Trophoblast cell (in vitro differentiated cells and primary cell): ENCODE measurements at regions not wholly inside any gene's neighbourhood (a gene's known extent, or its start where the extent isn't known, plus 50 kb on each side); places are given as distances from the start of the nearest gene placed in this dataset.

Experiments
- DNase-seq, 2 donors: peaks; one replicate each; pipeline ENCODE4 v3.0.0-alpha.2; 2016
- H2AFZ ChIP-seq: 2 replicates; pipeline ENCODE4 v1.6.1; 2013; ENCODE audit warnings: low read length, moderate library complexity, mild to moderate bottlenecking; ENCODE audit not compliant: insufficient read depth, poor library complexity
- H2AK5ac ChIP-seq: 2 replicates; pipeline ENCODE4 v1.6.1; 2013; ENCODE audit warnings: mild to moderate bottlenecking, low read length
- H2BK120ac ChIP-seq: 2 replicates; pipeline ENCODE4 v1.6.1; 2013; ENCODE audit warnings: low read length, mild to moderate bottlenecking, moderate library complexity; ENCODE audit not compliant: insufficient read depth, poor library complexity
- H2BK12ac ChIP-seq: 2 replicates; pipeline ENCODE4 v1.6.1; 2013; ENCODE audit warnings: mild to moderate bottlenecking, low read length, moderate library complexity
- H2BK5ac ChIP-seq: 2 replicates; pipeline ENCODE4 v1.6.1; 2013; ENCODE audit warnings: low read length, low read depth, moderate library complexity, mild to moderate bottlenecking; ENCODE audit not compliant: poor library complexity
- H3K14ac ChIP-seq: 2 replicates; pipeline ENCODE4 v1.6.1; 2013; ENCODE audit warnings: mild to moderate bottlenecking, low read length
- H3K18ac ChIP-seq: 2 replicates; pipeline ENCODE4 v1.6.1; 2013; ENCODE audit warnings: mild to moderate bottlenecking, low read length
- H3K23ac ChIP-seq: 2 replicates; pipeline ENCODE4 v1.6.1; 2013; ENCODE audit warnings: low read length
- H3K27ac ChIP-seq: 2 replicates; pipeline ENCODE4 v1.5.1; 2013; ENCODE audit warnings: low read depth, mild to moderate bottlenecking, inconsistent platforms, low read length, moderate library complexity
- H3K27me3 ChIP-seq: 2 replicates; pipeline ENCODE4 v1.6.1; 2013; ENCODE audit warnings: inconsistent platforms, mild to moderate bottlenecking, low read length, moderate library complexity; ENCODE audit not compliant: insufficient read depth
- H3K36me3 ChIP-seq, 2 experiments: 1 replicate in 1 of 2; 2 replicates in 1 of 2; pipeline ENCODE4 v1.6.1; 2013; ENCODE audit warnings: low read length in 2 of 2, mild to moderate bottlenecking in 2 of 2, moderate library complexity in 1 of 2; ENCODE audit not compliant: insufficient read depth in 2 of 2, control insufficient read depth in 1 of 2
- H3K4ac ChIP-seq: 2 replicates; pipeline ENCODE4 v1.6.1; 2013; ENCODE audit warnings: low read depth, mild to moderate bottlenecking, low read length, moderate library complexity
- H3K4me1 ChIP-seq, 2 experiments: 1 replicate in 1 of 2; 2 replicates in 1 of 2; pipeline ENCODE4 v1.6.1; 2013; ENCODE audit warnings: low read length in 2 of 2, mild to moderate bottlenecking in 2 of 2, moderate library complexity in 1 of 2; ENCODE audit not compliant: insufficient read depth in 2 of 2, control insufficient read depth in 1 of 2
- H3K4me2 ChIP-seq: 2 replicates; pipeline ENCODE4 v1.6.1; 2013; ENCODE audit warnings: inconsistent platforms, mild to moderate bottlenecking, low read length, moderate library complexity
- H3K4me3 ChIP-seq: 2 replicates; pipeline ENCODE4 v1.5.1; 2013; ENCODE audit warnings: mild to moderate bottlenecking, low read depth, low read length, inconsistent platforms
- H3K79me1 ChIP-seq: one replicate; pipeline ENCODE4 v1.6.1; 2013; ENCODE audit warnings: low read length
- H3K79me2 ChIP-seq: 2 replicates; pipeline ENCODE4 v1.6.1; 2013; ENCODE audit warnings: low read length, mild to moderate bottlenecking; ENCODE audit not compliant: control insufficient read depth, insufficient read depth, poor library complexity
- H3K9ac ChIP-seq: 2 replicates; pipeline ENCODE4 v1.6.1; 2013; ENCODE audit warnings: mild to moderate bottlenecking, low read length
- H3K9me3 ChIP-seq: 2 replicates; pipeline ENCODE4 v1.6.1; 2013; ENCODE audit warnings: low read depth, mild to moderate bottlenecking, control low read depth, inconsistent platforms, low read length; ENCODE audit not compliant: insufficient read depth
- H4K12ac ChIP-seq: 2 replicates; pipeline ENCODE4 v1.6.1; 2013; ENCODE audit warnings: low read depth, mild to moderate bottlenecking, low read length, moderate library complexity
- H4K8ac ChIP-seq: 2 replicates; pipeline ENCODE4 v1.6.1; 2013; ENCODE audit warnings: low read depth, mild to moderate bottlenecking, low read length, moderate library complexity
- H4K91ac ChIP-seq: one replicate; pipeline ENCODE4 v1.6.1; 2013; ENCODE audit warnings: low read depth, mild to moderate bottlenecking, low read length, moderate library complexity
- WGBS: extraction: QIAGEN DNeasy Blood & Tissue Kit; methylation state at CpG from one replicate; pipeline ENCODE4 v1.1.7; 2013; ENCODE audit warnings: missing lambda C conversion rate; ENCODE audit not compliant: insufficient read length, insufficient coverage; ENCODE audit errors: extremely low coverage; 5-methylcytosine and 5-hydroxymethylcytosine counted together

- no peak overlapping the region for H2BK5ac ChIP-seq
Observed at GRCh38 chr16:86117756-86118155, 218.8 kb downstream of the IRF8 start.

GRCh38 chr16:86118467-86119307 lies 219.7 kb downstream of the IRF8 start:
- no peak overlapping the region for H4K8ac ChIP-seq
- H3K14ac ChIP-seq, result no peak overlapping the region
- no peak overlapping the region for H2BK5ac ChIP-seq
- H3K4ac ChIP-seq, result no peak overlapping the region
- H3K9me3 ChIP-seq, result no peaks in the 10 kb centered on the region
- no peak overlapping the region for H2BK120ac ChIP-seq
- WGBS, result no CpG with 5 or more reads among the region's 12 CpGs
- H3K4me2 ChIP-seq, result no peak overlapping the region
- H3K18ac ChIP-seq, result no peak overlapping the region
- H3K27ac ChIP-seq, result no peak overlapping the region
- no peak overlapping the region for H3K4me3 ChIP-seq
- no peak overlapping the region for H3K9ac ChIP-seq
- H3K79me2 ChIP-seq, result no peaks in the 10 kb centered on the region
- no peak overlapping the region for H4K91ac ChIP-seq
- no peak overlapping the region for H3K23ac ChIP-seq
- no peaks in the 10 kb centered on the region for H3K27me3 ChIP-seq
- no peak for DNase-seq
- H3K79me1 ChIP-seq, result no peaks in the 10 kb centered on the region
- H2AK5ac ChIP-seq, result no peak overlapping the region
- H2AFZ ChIP-seq, result no peak overlapping the region
- H4K12ac ChIP-seq, result no peak overlapping the region
- no peak overlapping the region for H2BK12ac ChIP-seq
- no peaks in the 10 kb centered on the region for H3K4me1 ChIP-seq
- H3K36me3 ChIP-seq, result no peaks in the 10 kb centered on the region

More at GRCh38 chr16:86117756-86118155, 218.8 kb downstream of the IRF8 start:
- Histone ChIP-seq H3K9ac (no peak overlapping the region), H2AK5ac (no peak overlapping the region), H2AFZ (no peak overlapping the region), H3K4me3 (no peak overlapping the region), H2BK120ac (no peak overlapping the region), H3K36me3 (no peaks in the 10 kb centered on the region), H3K27ac (no peak overlapping the region), H4K91ac (no peak overlapping the region), H3K23ac (no peak overlapping the region), H3K9me3 (no peaks in the 10 kb centered on the region), H3K18ac (no peak overlapping the region), H3K27me3 (no peaks in the 10 kb centered on the region), H3K4me1 (no peaks in the 10 kb centered on the region), H3K79me1 (no peaks in the 10 kb centered on the region), H4K12ac (no peak overlapping the region), H4K8ac (no peak overlapping the region), H2BK12ac (no peak overlapping the region), H3K79me2 (no peaks in the 10 kb centered on the region), H3K4ac (no peak overlapping the region), H3K14ac (no peak overlapping the region), H3K4me2 (no peak overlapping the region)
- DNase-seq, result no peak
- WGBS, result 100% methylated on average over 3 of the region's 16 CpGs

DNA sequence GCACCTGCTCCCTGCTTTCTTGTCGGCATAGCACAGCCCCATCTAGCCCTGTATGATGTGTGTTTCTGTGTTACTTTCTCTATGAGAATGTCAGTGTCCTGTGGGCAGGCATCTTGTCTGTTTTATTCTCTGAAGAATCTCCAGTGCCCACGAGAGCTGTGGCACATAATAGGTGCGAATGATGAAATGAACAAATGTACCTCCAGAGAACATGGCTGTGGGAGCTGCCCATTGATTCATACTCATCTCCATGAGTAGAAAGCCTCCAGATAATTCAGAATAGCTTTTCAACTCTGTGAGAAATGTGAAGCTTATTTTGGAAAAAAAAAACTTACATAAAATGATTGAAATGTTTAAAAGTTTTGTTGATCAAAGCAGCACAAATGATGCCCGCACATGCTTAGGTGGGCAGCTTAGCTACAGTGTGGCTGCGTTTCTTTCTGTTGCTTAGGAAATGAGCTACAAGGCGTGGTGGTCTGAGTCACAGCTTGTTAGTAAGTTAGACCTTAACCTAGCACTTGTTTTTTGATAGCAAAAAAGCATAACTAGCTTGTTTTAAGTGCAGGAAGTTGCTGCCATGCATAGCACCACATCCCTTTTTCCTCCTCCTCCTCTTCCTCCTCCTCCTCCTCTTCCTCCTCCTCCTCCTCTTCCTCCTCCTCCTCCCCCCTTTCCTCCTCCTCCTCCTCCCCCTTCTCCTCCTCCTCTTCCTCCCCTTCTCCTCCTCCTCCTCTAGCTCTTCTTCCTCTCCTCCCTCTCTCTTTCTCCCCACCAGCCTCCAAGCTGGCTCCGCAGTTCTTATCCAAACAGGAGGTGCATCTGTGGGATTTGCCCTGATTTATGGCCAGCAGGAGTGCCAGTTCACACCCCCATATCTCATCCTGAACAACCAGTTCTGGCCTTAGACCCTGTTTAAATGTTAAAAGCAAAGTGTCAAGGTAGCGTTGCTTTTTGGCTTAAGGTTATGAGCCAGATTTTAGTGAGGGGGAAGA lies 221.5 kb downstream of the IRF8 start:
- Histone ChIP-seq H2BK12ac (no peak overlapping the region), H3K79me2 (no peaks in the 10 kb centered on the region), H3K18ac (no peak overlapping the region), H4K12ac (no peak overlapping the region), H3K27ac (no peak overlapping the region), H2AK5ac (no peak overlapping the region), H4K8ac (no peak overlapping the region), H3K4me2 (no peak overlapping the region), H3K9ac (no peak overlapping the region), H3K14ac (no peak overlapping the region), H3K4me1 (no peaks in the 10 kb centered on the region), H2BK5ac (no peak overlapping the region), H3K27me3 (no peaks in the 10 kb centered on the region), H2AFZ (no peak overlapping the region), H3K23ac (no peak overlapping the region), H4K91ac (no peak overlapping the region), H3K4ac (no peak overlapping the region), H3K9me3 (no peaks in the 10 kb centered on the region), H3K36me3 (no peaks in the 10 kb centered on the region), H3K79me1 (no peaks in the 10 kb centered on the region), H2BK120ac (no peak overlapping the region), H3K4me3 (no peak overlapping the region)
- no CpG with 5 or more reads among the region's 8 CpGs for WGBS
- DNase-seq, result no peak

DNA sequence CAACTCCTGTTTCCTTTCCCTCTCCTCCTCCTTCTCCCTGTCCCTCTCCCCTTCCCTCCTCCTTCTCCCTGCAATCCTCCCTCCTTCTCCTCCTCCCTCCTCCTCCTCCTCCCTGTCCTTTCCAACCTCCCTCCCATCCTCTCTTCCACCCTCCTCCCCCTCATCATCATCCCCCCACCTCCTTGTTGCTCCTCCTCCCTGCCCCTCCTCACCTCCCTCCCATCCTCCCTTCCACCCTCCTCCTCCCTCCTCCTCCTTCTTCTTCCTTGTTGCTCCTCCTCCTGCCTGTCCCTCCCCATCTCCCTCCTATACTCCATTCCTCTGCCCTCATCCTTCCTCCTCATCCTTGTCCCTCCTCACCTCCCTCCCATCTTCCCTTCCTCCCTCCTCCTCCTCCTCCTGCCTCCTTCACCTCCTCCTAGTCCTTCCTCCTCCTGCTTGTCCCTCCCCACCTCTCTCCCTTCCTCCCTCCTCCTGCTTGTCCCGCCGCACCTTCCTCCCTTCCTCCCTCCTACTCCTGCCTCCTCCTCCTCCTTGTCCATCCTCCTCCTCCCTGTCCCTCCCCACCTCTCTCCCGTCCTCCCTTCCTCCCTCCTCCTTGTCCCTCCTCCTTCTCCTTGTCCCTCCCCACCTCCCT lies 222.5 kb downstream of the IRF8 start:
- H2AK5ac ChIP-seq, result no peak overlapping the region
- no peak overlapping the region for H3K27ac ChIP-seq
- H3K79me2 ChIP-seq, result no peaks in the 10 kb centered on the region
- H3K23ac ChIP-seq, result no peak overlapping the region
- H3K9ac ChIP-seq, result no peak overlapping the region
- H2BK12ac ChIP-seq, result no peak overlapping the region
- no peak overlapping the region for H2BK5ac ChIP-seq
- no peak overlapping the region for H4K91ac ChIP-seq
- no peak for DNase-seq
- no peaks in the 10 kb centered on the region for H3K9me3 ChIP-seq
- H3K4me3 ChIP-seq, result no peak overlapping the region
- no peaks in the 10 kb centered on the region for H3K79me1 ChIP-seq
- no peaks in the 10 kb centered on the region for H3K27me3 ChIP-seq
- H2BK120ac ChIP-seq, result no peak overlapping the region
- H4K12ac ChIP-seq, result no peak overlapping the region
- H3K18ac ChIP-seq, result no peak overlapping the region
- no peaks in the 10 kb centered on the region for H3K36me3 ChIP-seq
- no peak overlapping the region for H2AFZ ChIP-seq
- no peak overlapping the region for H3K4me2 ChIP-seq
- WGBS, result no CpG with 5 or more reads among the region's 3 CpGs
- H4K8ac ChIP-seq, result no peak overlapping the region
- no peak overlapping the region for H3K14ac ChIP-seq
- H3K4me1 ChIP-seq, result no peaks in the 10 kb centered on the region
- no peak overlapping the region for H3K4ac ChIP-seq
